Smooth muscle cell (in vitro differentiated cells): ENCODE measurements at regions not wholly inside any gene's neighbourhood (a gene's known extent, or its start where the extent isn't known, plus 50 kb on each side); places are given as distances from the start of the nearest gene placed in this dataset.

Experiments
- DNase-seq: peaks from one replicate; lab custom pipeline; 2025; ENCODE audit not compliant: unreplicated experiment; lab: John Stamatoyannopoulos, UW
- H2AFZ ChIP-seq: fragments of 200-600 bp; sonication (generic); 2 replicates; pipeline ENCODE4 v1.6.0; 2016; ENCODE audit warnings: antibody characterized with exemption, low read depth, mild to moderate bottlenecking
- H3F3A ChIP-seq: fragments of 200-600 bp; sonication (generic); 2 replicates; pipeline ENCODE4 v1.6.0; 2017; ENCODE audit warnings: antibody characterized with exemption, low read depth
- H3K27ac ChIP-seq: fragments of 200-600 bp; sonication (generic); 2 replicates; pipeline ENCODE4 v1.5.1; 2016; ENCODE audit warnings: low read depth, mild to moderate bottlenecking
- H3K27me3 ChIP-seq: fragments of 200-600 bp; sonication (generic); 2 replicates; pipeline ENCODE4 v1.6.1; 2016; ENCODE audit warnings: low read depth, mild to moderate bottlenecking
- H3K36me3 ChIP-seq: fragments of 200-600 bp; sonication (generic); 2 replicates; pipeline ENCODE4 v1.5.1; 2016; ENCODE audit warnings: low read depth
- H3K4me1 ChIP-seq: fragments of 200-600 bp; sonication (generic); 2 replicates; pipeline ENCODE4 v1.5.1; 2016; ENCODE audit warnings: low read depth
- H3K4me2 ChIP-seq: fragments of 200-600 bp; sonication (generic); 2 replicates; pipeline ENCODE4 v1.6.0; 2016; ENCODE audit warnings: mild to moderate bottlenecking
- H3K4me3 ChIP-seq: fragments of 200-600 bp; sonication (generic); 2 replicates; pipeline ENCODE4 v1.5.1; 2016; ENCODE audit warnings: mild to moderate bottlenecking
- H3K79me2 ChIP-seq: fragments of 200-600 bp; sonication (generic); 2 replicates; pipeline ENCODE4 v1.6.0; 2016; ENCODE audit warnings: low read depth, mild to moderate bottlenecking
- H3K9ac ChIP-seq: fragments of 200-600 bp; sonication (generic); 2 replicates; pipeline ENCODE4 v1.6.0; 2016; ENCODE audit warnings: low read depth
- H3K9me3 ChIP-seq: fragments of 200-600 bp; sonication (generic); replicated peaks from 2 replicates; pipeline ENCODE4 v1.5.1; 2016; ENCODE audit warnings: low read depth
- H4K20me1 ChIP-seq: fragments of 200-600 bp; sonication (generic); 2 replicates; pipeline ENCODE4 v1.6.0; 2016; ENCODE audit warnings: low read depth
- WGBS: methylation state at CpG from one replicate; pipeline ENCODE4 v1.1.7; 2016; ENCODE audit warnings: low lambda C conversion rate; 5-methylcytosine and 5-hydroxymethylcytosine counted together
- TF ChIP-seq, protein P1 (sequence below): fragments of 200-600 bp; sonication (generic); IDR thresholded peaks from 2 replicates; pipeline ENCODE4 v1.5.1; 2017; ENCODE audit warnings: borderline replicate concordance, mild to moderate bottlenecking, antibody characterized with exemption; ENCODE audit not compliant: insufficient read depth, poor library complexity, severe bottlenecking

DNA sequence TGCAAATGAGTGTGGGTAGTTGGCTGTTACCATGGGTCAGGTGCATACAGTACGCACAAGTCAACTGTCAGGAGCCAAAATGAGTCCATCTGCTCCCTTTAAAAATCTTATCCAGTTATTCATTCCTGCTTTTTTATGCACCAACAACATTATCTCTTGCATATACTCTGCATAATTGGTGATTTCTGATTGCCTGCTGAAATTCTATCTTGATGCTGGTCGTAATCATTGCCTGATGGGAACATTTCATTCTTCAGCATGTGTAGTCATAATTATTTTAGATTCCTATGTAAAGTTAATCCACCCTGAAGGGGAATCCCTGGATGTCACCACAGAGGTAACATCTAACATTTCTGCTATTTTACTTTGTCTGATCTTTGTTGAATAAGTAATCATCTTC lies 102.2 kb upstream of the RND3 start:
- no peak overlapping the region for H3K9ac ChIP-seq
- no peak overlapping the region for H3K27ac ChIP-seq
- H2AFZ ChIP-seq, result no peak overlapping the region
- WGBS, result 90% methylated on average over 2 of the region's 2 CpGs
- H3K36me3 ChIP-seq, result no peaks in the 10 kb centered on the region
- TF ChIP-seq, protein P1, sequence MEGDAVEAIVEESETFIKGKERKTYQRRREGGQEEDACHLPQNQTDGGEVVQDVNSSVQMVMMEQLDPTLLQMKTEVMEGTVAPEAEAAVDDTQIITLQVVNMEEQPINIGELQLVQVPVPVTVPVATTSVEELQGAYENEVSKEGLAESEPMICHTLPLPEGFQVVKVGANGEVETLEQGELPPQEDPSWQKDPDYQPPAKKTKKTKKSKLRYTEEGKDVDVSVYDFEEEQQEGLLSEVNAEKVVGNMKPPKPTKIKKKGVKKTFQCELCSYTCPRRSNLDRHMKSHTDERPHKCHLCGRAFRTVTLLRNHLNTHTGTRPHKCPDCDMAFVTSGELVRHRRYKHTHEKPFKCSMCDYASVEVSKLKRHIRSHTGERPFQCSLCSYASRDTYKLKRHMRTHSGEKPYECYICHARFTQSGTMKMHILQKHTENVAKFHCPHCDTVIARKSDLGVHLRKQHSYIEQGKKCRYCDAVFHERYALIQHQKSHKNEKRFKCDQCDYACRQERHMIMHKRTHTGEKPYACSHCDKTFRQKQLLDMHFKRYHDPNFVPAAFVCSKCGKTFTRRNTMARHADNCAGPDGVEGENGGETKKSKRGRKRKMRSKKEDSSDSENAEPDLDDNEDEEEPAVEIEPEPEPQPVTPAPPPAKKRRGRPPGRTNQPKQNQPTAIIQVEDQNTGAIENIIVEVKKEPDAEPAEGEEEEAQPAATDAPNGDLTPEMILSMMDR, result no peak
- no peaks in the 10 kb centered on the region for H3F3A ChIP-seq
- no peak for DNase-seq
- H4K20me1 ChIP-seq, result no peaks in the 10 kb centered on the region
- no peak overlapping the region for H3K4me2 ChIP-seq
- no peak overlapping the region for H3K4me3 ChIP-seq
- H3K27me3 ChIP-seq, result no peaks in the 10 kb centered on the region
- no peaks in the 10 kb centered on the region for H3K9me3 ChIP-seq
- H3K79me2 ChIP-seq, result no peaks in the 10 kb centered on the region
- H3K4me1 ChIP-seq, result peaks cover 5% of the 10 kb centered on the region

DNA sequence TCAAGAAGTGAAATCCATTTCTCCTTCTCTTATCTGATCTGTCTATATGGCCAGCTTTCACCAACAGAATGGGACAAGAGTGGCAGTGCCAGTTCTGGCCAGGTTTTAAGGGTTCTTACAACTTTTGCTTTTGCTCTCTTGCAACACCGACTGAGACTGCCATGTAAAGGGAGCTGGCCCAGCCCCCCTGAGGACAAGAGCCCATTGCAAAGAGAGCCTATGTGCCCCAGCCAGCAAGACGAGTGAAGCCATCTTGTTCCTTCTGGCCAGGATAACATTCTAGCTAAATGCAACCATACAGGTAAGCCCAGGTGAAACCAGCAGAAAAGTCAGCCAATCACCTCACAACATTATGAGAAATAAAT lies 101.0 kb upstream of the RND3 start:
- TF ChIP-seq, protein P1, result no peak

DNA sequence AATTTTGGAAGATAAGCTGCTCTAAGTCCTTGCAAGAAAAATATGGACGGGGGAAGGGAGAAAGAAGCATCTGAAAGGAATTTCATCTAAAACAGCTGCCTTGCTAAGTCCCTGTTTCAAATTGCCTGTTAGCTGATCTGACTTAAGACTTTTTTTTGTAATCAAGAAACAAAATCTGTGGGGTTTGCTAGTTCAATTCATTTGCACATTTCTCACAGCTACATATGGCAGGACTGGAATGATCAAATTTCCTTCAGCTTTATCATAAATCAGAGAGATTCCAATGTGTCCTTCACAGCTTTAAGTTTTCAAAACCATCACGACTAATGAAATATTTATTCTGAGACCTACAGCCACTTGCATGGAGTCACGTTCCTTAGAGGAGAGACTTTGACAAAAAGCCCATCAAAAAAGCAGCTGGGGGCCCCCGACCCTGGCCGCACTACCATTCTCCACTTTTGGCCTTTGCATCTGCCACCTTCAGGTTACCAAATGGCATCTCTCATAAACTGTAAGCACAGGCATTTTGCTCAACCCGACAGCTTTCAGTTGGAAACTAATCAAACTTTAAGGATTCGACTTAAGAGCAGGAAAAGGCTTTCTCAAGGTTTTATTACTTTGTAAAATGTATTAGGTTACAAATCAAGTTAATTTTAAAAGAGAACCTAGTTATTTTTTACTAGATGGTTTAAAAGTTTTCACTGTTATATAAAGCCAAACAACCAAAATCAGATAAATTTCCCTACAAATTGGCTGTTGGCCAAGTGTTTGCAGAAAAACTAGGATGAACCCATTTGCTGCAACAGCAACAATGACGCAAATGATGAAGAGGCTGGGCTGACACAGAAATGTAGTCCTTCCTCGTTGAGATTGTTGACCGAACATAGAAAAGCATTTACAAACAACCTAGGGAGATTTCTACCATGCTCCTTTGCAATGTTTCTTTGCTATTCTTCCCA lies 100.4 kb upstream of the RND3 start:
- 77% methylated on average over 10 of the region's 10 CpGs for WGBS
- peak overlapping the region; percentile 16 for H3K4me2 ChIP-seq
- H3K79me2 ChIP-seq, result no peaks in the 10 kb centered on the region
- H3K9me3 ChIP-seq, result no peaks in the 10 kb centered on the region
- no peak overlapping the region for H3K4me3 ChIP-seq
- no peak overlapping the region for H3K27ac ChIP-seq
- H3K36me3 ChIP-seq, result no peaks in the 10 kb centered on the region
- H2AFZ ChIP-seq, result no peak overlapping the region
- no peaks in the 10 kb centered on the region for H3K27me3 ChIP-seq
- H3K4me1 ChIP-seq, result peaks cover 5% of the 10 kb centered on the region
- no peak overlapping the region for H3K9ac ChIP-seq
- DNase-seq, result no peak
- H4K20me1 ChIP-seq, result no peaks in the 10 kb centered on the region
- TF ChIP-seq, protein P1, result no peak
- no peaks in the 10 kb centered on the region for H3F3A ChIP-seq

More for the DNA sequence above, 101.0 kb upstream of the RND3 start:
- H3K4me3 ChIP-seq, result no peak overlapping the region
- no peak for DNase-seq
- H3K9ac ChIP-seq, result no peak overlapping the region
- H4K20me1 ChIP-seq, result no peaks in the 10 kb centered on the region
- no peaks in the 10 kb centered on the region for H3F3A ChIP-seq
- peaks cover 5% of the 10 kb centered on the region for H3K4me1 ChIP-seq
- no peak overlapping the region for H2AFZ ChIP-seq
- H3K27ac ChIP-seq, result no peak overlapping the region
- H3K79me2 ChIP-seq, result no peaks in the 10 kb centered on the region
- 98% methylated on average over 2 of the region's 2 CpGs for WGBS
- no peaks in the 10 kb centered on the region for H3K27me3 ChIP-seq
- no peaks in the 10 kb centered on the region for H3K9me3 ChIP-seq
- no peak overlapping the region for H3K4me2 ChIP-seq
- no peaks in the 10 kb centered on the region for H3K36me3 ChIP-seq

DNA sequence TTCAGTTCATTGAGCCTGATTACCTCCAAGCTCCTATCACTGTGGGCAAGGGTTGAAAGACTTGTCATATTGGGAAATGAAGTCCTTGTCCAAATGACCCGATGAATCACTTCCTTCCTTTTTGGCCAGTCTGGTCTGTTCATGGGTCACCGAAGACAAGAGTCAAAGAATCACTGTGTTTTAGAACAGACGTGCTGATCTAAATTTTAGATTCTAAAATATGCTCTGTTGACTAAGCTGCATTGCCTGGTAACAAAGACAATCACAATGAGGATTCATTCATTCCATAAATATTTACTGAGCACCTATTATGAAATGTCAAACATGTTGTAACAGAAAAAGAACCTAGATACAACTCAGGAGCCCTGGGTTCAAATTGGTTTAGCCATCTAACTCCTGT lies 99.4 kb upstream of the RND3 start:
- H3K4me3 ChIP-seq, result no peak overlapping the region
- no peak overlapping the region for H2AFZ ChIP-seq
- H3K79me2 ChIP-seq, result no peaks in the 10 kb centered on the region
- no peaks in the 10 kb centered on the region for H3K36me3 ChIP-seq
- TF ChIP-seq, protein P1, result no peak
- peaks cover 5% of the 10 kb centered on the region for H3K4me1 ChIP-seq
- DNase-seq, result no peak
- no peak overlapping the region for H3K4me2 ChIP-seq
- WGBS, result 49% methylated on average over 3 of the region's 3 CpGs
- H3K27ac ChIP-seq, result peak overlapping the region; percentile 16
- H3K27me3 ChIP-seq, result no peaks in the 10 kb centered on the region
- no peak overlapping the region for H3K9ac ChIP-seq
- no peaks in the 10 kb centered on the region for H3K9me3 ChIP-seq
- no peaks in the 10 kb centered on the region for H3F3A ChIP-seq
- H4K20me1 ChIP-seq, result no peaks in the 10 kb centered on the region
